Stimulated activated CD8-positive, alpha-beta memory T cell treated with anti-CD3 and anti-CD28 coated beads, Interleukin-12 subunit alpha, Interleukin-12 subunit beta, amount 100 ng/mL, for 1 hour (primary cell): ENCODE measurements at regions not wholly inside any gene's neighbourhood (a gene's known extent, or its start where the extent isn't known, plus 50 kb on each side); places are given as distances from the start of the nearest gene placed in this dataset.
"Not testable (repeated sequence)": the region's sequence is repeated elsewhere in the genome, so short reads cannot be mapped to it uniquely, and the experiment has no call there.

Source experiments
- DNase-seq: peaks from one replicate; pipeline ENCODE4 v3.0.0-alpha.2; 2020; ENCODE audit warnings: low read depth

DNA sequence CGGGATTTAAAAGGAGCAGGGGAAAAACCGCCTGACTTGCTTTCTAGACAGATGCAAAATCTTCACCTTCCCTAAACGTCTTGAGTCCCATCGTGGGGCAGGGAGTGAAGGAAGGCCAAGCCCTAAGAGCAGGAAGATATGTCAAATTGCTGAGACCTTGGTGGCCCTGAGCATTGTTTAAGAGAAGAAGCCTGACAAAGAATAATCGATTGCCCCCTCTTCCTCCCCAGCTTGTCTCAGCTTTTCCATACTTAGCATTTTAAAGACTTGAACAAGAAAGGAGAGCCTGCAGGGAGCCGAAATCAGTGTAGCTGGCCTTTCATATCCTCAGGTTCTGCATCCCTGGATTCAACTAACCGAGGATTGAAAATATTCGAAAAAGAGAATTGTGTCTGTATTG lies 157.6 kb upstream of the DLX2 start:
- DNase-seq, result no peak

DNA sequence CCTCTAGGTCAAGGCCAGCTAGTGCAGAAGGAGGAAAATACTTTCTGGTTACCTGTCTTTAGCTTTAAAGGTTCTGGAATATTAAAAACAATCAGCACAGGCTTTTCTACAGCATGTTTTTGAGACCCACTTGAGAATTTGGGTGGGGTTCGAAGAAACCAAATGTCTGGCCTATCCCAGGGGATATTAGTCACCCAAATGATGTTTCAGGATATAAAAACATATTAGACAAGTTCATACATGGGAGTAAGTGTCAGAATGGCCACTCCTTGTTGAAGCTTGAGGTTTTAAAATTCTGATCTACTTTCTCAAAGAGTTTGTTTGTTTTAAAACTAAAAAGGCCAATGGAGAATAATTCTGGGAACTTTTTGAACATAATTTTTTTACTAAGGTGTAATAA lies 158.6 kb upstream of the DLX2 start:
- no peak for DNase-seq

DNA sequence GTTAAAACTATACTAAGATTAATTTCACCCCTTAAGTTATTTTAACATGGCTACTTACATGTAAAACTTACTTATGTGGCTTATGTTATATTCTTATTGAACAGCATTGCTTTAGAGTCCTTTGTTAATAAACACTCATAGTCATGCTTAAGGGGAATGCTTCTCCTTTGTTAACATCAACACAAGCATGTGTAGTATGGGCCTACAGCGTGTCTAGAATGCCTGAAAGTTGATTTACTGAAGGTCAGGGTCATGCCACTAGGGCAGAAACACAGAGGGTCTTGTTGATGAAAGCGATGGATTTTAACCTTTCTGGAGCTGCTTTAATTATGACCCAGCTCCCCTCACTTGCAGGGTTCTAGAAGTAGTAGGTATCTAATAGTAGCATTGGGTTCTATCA lies 159.8 kb upstream of the DLX2 start:
- no peak for DNase-seq

DNA sequence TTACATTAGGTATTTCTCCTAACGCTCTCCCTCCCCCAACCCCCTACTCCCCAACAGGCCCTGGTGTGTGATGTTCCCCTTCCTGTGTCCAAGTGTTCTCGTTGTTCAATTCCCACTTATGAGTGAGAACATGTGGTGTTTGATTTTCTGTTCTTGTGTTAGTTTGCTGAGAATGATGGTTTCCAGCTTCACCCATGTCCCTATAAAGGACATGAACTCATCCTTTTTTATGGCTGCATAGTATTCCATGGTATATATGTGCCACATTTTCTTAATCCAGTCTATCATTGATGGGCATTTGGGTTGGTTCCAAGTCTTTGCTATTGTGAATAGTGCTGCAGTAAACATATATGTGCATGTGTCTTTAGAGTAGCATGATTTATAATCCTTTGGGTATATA lies 162.1 kb upstream of the DLX2 start:
- not testable (repeated sequence) for DNase-seq

DNA sequence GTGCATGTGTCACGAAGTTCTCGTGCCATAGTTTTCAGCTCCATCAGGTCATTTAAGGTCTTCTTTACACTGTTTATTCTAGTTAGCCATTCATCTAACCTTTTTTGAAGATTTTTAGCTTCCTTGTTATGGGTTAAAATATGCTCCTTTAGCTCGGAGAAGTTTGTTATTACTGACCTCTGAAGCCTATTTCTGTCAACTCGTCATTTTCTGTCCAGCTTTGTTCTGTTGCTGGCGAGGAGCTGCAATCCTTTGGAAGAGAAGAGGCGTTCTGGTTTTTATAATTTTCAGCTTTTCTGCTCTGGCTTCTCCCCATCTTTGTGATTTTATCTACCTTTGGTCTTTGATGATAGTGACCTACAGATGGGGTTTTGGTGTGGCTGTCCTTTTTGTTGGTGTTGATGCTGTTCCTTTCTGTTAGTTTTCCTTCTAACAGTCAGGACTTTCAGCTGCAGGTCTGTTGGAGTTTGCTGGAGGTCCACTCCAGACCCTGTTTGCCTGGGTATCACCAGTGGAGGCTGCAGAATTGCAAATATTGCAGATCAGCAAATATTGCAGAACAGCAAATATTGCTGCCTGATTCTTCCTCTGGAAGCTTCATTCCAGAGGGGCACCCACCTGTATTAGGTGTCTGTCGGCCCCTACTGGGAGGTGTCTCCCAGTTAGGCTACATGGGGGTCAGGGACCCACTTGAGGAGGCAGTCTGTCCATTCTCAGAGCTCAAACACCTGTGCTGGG lies 157.7 kb upstream of the ITGA6 start:
- not testable (repeated sequence) for DNase-seq

DNA sequence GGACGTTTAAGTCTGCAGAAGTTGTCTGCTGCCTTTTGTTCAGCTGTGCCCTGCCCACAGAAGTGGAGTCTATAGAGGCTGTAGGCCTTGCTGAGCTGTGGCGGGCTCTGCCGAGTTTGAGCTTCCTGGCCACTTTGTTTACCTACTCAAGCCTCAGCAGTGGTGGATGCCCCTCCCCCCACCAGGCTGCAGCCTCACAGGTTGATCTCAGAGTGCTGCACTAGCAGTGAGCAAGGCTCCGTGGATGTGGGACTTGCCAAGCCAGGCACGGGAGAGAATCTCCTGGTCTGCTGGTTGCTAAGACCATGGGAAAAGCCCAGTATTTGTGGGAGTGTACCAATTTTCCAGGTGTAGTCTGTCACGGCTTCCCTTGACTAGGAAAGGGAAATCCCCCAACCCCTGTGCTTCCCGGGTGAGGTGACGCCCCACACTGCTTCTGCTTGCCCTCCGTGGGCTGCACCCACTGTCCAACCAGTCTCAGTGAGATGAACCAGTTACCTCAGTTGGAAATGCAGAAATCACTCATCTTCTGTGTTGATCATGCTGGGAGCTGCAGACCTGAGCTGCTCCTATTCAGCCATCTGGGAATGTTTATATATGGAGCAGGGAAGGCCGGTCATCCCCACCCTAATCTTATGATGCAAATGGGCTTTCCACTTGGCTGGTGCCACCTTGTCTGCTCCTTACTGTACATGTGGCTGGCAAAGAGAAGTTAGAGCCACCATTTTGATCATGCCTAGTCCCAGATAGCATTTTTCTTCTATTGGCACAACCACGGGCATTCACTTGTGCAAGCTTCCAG lies 156.9 kb upstream of the ITGA6 start:
- peak; percentile 4 for DNase-seq

DNA sequence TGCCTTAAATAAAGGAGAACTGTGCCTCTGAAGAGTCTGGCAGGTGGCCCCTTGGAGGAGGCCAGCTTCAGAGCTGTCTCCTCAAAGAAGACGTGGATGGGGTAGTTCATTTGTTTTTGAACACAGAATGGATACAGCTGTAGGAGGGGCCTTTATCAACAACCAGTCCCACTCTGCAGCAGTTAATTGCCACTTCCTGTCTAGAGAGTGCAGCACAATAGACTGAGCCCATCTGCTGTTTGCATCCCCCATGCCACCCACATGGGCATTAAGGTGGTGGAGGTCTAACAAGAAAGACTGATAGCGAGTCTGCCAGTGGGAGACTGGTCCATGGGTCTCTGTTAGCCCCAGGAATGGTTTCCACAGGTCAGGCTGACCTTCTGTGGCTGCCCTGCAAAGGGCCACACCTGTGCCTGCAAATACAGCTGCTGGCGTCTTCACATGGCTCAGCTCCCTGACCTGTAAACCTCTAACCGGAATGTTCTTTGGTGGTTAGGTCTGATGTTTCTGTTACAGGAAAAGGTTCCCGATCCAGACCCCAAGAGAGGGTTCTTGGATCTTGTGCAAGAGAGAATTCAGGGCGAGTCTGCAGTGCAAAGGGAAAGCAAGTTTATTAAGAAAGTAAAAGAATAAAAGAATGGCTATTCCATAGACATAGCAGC lies 153.3 kb upstream of the ITGA6 start:
- DNase-seq, result no peak

DNA sequence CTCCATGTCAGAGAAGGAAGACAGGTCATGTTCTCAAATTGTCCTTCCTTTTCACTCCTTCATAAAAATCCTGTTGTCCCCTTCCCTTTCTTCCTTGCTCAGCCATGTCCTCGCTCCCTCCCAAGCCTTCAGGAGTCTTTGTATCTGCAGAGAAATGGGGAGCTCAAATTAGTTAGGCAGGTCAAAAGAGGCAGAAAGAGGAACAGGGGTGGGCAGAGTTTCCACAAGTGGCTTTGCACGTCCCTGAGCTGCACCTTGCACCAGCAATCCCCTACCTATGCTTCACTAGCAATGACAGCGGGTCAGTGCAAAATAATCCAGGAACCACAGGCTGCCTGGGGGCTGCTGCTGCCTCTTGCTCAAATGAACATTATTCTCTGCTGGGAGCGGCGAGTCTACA lies 152.1 kb upstream of the ITGA6 start:
- no peak for DNase-seq

DNA sequence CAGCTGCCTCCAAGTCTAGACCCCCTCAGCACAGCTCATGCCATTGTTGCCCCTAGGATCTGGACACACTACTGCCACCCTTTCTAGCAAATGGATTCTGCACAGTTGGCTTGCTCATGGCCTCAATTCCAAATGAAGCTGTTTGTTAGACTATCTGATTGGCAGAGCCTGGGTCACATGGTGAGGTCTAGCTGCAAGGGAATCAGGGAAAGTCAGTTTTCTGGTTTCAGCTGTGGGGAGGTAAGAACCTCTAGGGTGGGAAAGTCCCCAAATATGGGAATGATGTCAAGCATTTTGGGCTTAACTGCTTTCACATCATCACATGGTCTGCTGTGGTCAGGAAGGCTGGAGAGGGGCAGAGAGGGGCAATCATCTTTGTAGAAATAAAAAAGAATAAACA lies 150.4 kb upstream of the ITGA6 start:
- DNase-seq, result no peak

DNA sequence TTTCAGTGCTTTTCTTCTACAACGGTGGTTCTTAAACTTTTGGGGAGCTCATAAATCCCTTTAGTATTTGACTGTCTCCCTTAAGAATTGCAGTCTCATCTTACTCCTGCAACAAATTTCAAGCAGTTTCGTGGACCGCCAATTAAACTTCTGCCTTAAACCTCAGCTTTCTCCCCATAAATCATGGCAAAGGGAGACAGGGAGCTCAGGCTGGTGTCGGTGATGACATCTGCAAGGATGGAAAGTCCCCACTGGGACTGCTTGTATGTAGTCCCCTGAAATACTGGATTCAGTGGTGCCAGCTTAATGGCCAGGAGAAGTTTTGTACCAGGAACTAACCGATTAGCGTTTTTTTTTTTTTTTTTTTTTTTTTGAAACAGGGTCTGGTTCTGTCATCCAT lies 148.7 kb upstream of the ITGA6 start:
- DNase-seq, result no peak

DNA sequence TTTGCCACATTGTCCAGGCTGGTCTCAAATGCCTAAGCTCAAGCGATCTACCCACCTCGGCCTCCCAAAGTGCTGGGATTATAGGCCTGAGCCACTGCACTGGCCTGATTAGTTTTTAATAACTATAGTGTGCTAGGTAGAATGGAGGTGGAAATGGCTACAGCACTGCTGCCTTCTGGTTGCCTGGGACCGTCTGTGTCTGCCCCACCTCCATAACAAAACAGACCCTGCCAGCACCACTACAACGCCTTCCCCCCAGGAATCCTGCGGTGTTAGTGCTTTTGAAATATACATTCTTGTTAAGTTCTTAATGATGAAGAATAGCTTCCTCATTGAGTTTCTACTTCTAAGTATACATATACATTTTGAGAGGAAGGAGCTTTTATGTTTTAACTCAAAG lies 148.2 kb upstream of the ITGA6 start:
- DNase-seq, result no peak

DNA sequence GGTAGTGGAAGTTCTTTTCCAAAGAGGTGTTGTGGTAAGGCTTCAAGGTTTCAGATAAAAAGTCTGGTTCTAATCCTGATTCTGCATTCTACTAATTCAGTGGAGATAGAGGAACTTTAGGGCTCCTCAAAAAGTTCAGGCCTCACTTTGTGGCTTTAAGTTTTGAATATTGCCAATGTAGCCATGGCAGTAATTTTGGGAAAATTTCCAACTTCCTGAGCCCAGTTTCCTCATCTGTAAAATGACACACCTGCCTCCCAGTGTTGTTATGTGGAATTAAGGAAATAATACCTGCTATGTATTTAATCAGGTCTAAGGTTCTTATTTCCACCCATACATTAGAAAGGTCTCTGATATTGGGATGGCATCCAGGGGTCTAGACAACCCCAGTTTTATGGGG lies 147.6 kb upstream of the ITGA6 start:
- no peak for DNase-seq

DNA sequence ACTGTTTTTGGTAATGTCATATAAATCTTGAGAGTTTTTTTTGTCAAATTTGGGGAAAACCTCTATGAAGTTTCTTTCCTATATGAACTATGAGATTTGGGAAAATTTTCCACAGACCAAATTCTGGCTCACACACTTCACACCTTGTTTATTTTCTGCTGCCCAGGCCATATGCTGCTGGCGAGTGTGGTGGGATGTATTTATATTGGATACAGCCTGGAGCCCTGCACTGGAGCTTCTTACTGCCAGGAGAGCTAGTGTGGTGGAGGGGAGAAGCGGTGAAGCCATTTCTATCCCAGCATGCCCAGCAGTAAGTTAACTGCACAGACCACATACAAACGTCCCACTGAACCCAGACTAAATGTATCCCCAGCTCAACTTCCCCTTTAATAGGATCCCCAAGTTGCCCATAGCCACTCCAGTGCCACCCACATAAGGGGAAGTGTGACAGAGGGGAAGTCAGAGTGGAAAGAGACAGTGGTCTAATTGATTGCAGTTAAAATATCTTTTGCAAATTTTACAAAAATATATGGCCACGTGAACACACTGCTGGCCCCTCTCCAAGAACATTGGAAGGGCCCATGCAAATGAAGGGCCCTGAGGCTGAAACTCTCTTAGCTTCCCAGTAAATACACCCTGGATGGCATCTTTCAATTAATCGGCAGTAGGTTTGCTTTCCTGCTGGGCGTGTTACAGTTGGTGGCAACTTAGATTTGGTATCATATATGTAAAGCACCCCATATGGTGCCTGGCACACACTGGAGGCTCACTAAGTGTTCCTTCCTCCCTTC lies 146.6 kb upstream of the ITGA6 start:
- DNase-seq, result no peak

DNA sequence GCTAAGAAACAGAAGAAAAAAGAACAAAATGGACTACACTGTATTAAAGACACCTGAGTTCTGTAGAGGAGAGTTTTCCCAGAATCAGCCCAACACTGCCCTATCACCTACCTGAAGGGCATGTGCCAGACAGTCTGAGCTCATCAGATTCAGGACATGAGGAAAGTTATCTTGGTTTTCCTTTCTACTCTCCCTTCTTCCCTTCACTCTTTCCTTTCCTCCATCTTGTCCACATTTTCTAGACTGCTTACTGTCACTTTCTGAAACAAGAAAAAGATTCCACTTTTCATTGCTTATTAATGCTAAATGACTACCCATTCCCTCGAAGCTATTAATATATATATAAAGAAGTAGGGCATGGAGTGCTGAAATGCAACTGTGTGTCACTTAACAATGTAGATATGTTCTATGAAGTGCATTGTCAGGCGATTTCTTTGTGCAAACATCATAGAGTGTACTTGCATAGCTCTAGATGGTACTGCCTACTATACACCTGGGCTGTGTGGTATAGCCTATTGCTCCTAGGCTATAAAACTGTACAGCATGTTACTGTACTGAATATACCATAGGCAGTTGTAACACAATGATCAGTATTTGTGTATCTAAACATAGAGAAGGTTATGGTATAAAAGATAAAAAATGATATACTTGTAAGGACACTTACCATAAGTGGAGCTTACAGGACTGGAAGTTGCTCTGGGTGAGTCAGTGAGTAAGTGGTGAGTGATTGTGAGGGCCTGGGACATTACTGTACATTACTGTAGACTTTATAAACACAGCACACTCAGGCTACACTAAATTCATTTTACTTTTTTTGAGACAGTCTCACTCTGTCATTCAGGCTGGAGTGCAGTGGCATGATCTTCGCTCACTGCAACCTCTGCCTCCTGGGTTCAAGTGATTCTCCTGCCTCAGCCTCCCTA lies 145.5 kb upstream of the ITGA6 start:
- DNase-seq, result no peak

DNA sequence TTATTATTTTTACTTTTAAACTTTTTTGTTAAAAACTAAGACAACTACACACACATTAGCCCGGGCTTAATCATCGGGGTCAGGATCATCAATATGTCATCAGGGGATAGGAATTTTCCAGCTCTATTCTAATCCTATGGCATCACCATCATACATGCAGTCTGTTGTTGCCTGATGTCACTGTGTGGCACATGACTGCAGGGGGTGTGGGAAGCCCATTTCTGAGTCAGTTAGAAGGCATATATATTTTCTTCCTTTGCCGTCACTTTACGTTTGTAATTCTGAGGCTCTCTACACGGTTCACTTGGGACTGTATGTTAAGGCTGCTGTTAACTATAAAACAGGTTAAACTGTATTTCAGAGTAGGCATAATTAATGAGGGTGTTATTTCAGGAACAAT lies 144.4 kb upstream of the ITGA6 start:
- no peak for DNase-seq

DNA sequence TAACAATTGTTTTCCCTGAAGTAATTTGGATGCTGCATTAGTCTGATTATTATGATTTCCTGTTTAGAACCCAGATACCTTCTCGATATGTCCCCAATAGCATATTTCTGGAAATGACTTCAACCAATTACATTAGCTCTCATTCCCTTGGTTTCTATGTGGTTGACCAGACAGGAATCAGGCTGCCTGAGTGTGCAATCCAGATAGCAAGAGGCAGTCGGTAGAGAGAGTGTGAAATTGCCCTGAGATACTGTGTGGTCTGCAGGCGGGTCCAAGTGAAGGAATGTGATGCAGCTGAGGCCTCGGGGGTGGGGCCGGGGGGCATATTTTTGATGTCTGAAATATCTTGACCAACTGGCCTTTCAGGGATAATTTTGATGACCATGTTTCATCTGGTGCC lies 143.9 kb upstream of the ITGA6 start:
- no peak for DNase-seq

DNA sequence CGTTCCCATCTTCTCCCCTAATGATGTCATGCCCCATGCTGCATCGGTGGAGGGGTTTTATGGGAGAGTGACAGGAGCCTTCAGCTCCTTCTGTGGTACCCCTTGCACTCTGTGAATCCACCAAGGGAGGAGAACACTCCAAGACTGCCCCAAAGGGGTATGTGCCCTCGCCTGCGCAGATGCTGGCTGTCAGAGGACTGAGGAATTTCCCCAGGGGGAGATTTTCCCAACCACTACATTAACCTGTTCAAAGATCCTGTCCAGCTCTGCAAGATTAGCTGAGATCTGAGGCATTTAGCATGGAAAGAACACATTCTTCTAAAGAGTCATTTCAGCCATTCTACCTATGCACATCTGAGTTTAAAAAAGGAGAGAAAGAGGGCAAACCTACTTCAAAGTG lies 143.2 kb upstream of the ITGA6 start:
- no peak for DNase-seq

DNA sequence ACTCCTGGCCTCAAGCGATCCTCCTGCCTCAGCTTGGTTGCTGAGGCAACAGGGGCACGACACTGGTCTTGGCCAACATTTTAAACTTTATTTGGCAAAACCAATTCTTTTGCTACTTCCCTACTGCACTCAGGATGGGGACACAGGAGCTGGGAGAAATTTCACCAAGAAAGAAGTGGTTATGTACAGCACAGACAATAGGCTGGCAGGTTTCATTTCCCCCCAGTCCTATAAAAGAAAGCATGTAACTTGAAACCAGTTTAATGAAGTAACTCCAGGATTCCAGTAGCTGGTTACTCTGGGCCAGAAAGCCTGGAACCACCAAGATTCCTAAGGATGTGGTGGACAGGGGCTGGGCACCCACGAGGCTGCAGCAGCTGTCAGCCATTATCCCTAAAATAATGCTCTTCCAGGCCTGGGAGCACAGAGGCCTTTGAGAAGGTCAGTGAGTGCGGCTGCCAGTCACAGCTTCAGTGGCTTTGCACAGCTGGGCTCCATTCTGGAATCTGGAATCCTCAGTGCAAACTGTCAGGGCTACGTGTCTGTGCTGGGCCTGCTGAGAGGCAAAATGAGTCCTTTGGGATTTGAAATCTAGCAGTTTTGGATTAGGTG lies 142.3 kb upstream of the ITGA6 start:
- no peak for DNase-seq

DNA sequence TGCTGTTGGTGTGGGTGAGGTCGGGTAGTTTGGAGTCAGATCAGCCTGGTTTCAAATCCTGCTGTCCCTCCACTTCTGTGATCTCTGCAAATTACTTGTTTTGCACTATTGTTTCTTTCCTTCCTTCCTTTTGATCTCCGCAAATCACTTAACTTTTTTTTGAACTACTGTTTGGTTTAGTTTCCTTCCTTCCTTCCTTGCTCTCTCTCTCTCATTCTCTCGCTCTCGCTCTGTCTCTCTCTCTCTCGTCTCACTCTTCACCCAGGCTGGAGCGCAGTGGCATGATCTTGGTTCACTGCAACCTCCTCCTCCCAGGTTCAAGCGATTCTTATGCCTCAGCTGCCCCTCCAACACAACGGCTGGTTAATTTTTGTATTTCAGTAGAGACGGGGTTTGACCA lies 141.6 kb upstream of the ITGA6 start:
- DNase-seq, result no peak

DNA sequence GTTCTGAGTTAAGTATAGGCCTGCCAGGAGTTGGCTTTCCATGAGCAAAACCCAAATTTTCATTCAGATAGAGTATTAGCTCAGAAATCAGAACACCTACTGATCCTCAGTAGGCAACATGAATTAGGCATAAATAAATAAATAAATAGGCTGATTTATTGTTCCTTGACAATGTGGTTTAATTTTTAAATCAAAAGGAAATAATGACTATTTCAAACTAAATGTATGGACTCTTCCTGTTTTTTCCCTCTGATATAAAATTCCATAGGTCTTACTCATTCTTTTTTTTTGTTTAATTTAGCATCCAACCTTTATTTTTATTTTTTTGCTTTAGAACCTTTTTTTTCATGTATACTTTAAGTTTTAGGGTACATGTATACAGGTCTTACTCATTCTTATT lies 140.2 kb upstream of the ITGA6 start:
- no peak for DNase-seq
